Breast epithelium (tissue), 4 donors: ENCODE measurements at regions not wholly inside any gene's neighbourhood (a gene's known extent, or its start where the extent isn't known, plus 50 kb on each side); places are given as distances from the start of the nearest gene placed in this dataset.

ENCODE experiments used
- DNase-seq, 2 donors: peaks; one replicate each; pipeline ENCODE4 v3.0.0-alpha.2; 2019; ENCODE audit warnings: low spot score in 2 of 2
- H3K27ac ChIP-seq, 2 donors: fragments of 200-600 bp; sonication (generic) in 1 of 2; one replicate each; pipeline ENCODE4 v1.5.1; 2016 to 2019; ENCODE audit warnings: mild to moderate bottlenecking in 1 of 2
- H3K27me3 ChIP-seq, 2 donors: fragments of 200-600 bp; sonication (generic) in 1 of 2; one replicate each; pipeline versions ENCODE4 v1.5.1 to v1.6.0; 2017 to 2019; ENCODE audit warnings: control low read depth in 1 of 2, mild to moderate bottlenecking in 1 of 2
- H3K36me3 ChIP-seq: fragments of 200-600 bp; one replicate; pipeline ENCODE4 v1.5.1; 2019
- H3K4me1 ChIP-seq, 2 donors: fragments of 200-600 bp; sonication (generic); one replicate each; pipeline ENCODE4 v1.5.1; 2016 to 2019; ENCODE audit warnings: control low read depth in 1 of 2
- H3K4me3 ChIP-seq, 3 donors: fragments of 200-600 bp; sonication (generic); 1 replicate in 2 of 3; 2 replicates in 1 of 3; pipeline ENCODE4 v1.5.1; 2016 to 2019; ENCODE audit warnings: mild to moderate bottlenecking in 3 of 3, moderate library complexity in 2 of 3
- H3K9me3 ChIP-seq, 2 donors: fragments of 200-600 bp; sonication (generic) in 1 of 2; one replicate each; pipeline ENCODE4 v1.5.1; 2016 to 2019; ENCODE audit warnings: control low read depth in 1 of 2
- POLR2A ChIP-seq: fragments of 450-650 bp; IDR thresholded peaks from one replicate; pipeline ENCODE4 v1.6.1; 2016; ENCODE audit warnings: antibody characterized with exemption, mild to moderate bottlenecking, moderate library complexity
- POLR2AphosphoS5 ChIP-seq, 3 donors: sonication (generic); formaldehyde crosslinking; IDR thresholded peaks; one replicate each; pipeline ENCODE4 v1.6.1; 2017; ENCODE audit warnings: antibody characterized with exemption in 3 of 3
- intact Hi-C: fragments of 100-400 bp; cut with DNase I; formaldehyde crosslinking; loops from one replicate; pipeline ENCODE4 v1.15.1; 2023; ENCODE audit warnings: low total_unique reads
- TF ChIP-seq, protein P1 (sequence below), 3 donors: fragments of 450-650 bp; IDR thresholded peaks; one replicate each; pipeline ENCODE4 v1.5.1; 2016 to 2017; ENCODE audit warnings: antibody characterized with exemption in 3 of 3, mild to moderate bottlenecking in 3 of 3, moderate library complexity in 3 of 3

DNA sequence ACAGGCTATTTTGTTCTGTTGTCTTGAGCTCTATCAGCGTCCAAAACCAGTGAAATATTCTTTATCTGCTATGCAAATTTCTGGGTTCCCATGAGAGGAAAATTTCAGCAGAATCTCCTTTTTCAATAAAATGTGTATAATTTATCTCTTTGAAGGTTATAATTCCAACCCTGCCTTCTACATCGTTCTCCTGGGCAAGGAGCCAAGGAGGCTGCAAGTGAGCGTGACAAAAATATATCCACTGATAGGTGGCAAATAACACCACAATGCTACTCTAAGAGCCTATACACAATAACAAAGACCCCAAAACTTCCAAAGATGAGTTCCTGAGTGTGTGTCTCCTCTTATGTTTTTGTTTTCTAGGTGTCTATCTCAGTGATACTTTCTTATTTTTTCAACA lies 664.7 kb upstream of the SORCS1 start:
- TF ChIP-seq, protein P1, sequence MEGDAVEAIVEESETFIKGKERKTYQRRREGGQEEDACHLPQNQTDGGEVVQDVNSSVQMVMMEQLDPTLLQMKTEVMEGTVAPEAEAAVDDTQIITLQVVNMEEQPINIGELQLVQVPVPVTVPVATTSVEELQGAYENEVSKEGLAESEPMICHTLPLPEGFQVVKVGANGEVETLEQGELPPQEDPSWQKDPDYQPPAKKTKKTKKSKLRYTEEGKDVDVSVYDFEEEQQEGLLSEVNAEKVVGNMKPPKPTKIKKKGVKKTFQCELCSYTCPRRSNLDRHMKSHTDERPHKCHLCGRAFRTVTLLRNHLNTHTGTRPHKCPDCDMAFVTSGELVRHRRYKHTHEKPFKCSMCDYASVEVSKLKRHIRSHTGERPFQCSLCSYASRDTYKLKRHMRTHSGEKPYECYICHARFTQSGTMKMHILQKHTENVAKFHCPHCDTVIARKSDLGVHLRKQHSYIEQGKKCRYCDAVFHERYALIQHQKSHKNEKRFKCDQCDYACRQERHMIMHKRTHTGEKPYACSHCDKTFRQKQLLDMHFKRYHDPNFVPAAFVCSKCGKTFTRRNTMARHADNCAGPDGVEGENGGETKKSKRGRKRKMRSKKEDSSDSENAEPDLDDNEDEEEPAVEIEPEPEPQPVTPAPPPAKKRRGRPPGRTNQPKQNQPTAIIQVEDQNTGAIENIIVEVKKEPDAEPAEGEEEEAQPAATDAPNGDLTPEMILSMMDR (IDR thresholded peaks at IDR 0.05), result no peak
- intact Hi-C loops, result no loop called here
- Histone ChIP-seq H3K27me3 (no peaks in the 10 kb centered on the region), H3K9me3 (no peaks in the 10 kb centered on the region), H3K4me3 (no peak overlapping the region), H3K36me3 (no peaks in the 10 kb centered on the region), H3K27ac (no peak overlapping the region), H3K4me1 (no peaks in the 10 kb centered on the region)
- no peak for DNase-seq

DNA sequence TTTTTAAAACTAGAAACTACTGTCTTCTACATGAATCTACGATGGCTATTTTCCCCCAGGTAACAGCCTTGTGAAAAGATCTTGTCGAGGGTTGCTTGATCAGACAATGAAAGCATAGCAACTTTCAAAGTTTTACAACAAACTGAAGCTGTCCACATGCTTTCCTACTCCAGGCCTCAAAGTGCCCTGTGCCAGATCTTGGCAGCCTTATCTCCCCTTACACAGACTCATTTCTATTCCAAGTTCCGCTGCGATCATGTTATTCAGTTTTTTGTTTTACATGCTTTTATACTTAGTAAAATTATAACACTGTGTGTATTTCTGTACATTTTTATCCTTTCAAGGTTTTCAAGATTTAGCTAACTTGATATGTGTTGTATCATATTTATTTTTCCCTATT lies 661.7 kb upstream of the SORCS1 start:
- Histone ChIP-seq H3K27me3 (no peaks in the 10 kb centered on the region), H3K4me1 (no peaks in the 10 kb centered on the region), H3K27ac (no peak overlapping the region), H3K9me3 (no peaks in the 10 kb centered on the region), H3K4me3 (no peak overlapping the region), H3K36me3 (no peaks in the 10 kb centered on the region)
- intact Hi-C loops, result no loop called here
- DNase-seq, result no peak
- TF ChIP-seq, protein P1 (IDR thresholded peaks at IDR 0.05), result no peak
- TF ChIP-seq POLR2A, result no peak
- no peak for TF ChIP-seq POLR2AphosphoS5 (IDR thresholded peaks at IDR 0.05)

DNA sequence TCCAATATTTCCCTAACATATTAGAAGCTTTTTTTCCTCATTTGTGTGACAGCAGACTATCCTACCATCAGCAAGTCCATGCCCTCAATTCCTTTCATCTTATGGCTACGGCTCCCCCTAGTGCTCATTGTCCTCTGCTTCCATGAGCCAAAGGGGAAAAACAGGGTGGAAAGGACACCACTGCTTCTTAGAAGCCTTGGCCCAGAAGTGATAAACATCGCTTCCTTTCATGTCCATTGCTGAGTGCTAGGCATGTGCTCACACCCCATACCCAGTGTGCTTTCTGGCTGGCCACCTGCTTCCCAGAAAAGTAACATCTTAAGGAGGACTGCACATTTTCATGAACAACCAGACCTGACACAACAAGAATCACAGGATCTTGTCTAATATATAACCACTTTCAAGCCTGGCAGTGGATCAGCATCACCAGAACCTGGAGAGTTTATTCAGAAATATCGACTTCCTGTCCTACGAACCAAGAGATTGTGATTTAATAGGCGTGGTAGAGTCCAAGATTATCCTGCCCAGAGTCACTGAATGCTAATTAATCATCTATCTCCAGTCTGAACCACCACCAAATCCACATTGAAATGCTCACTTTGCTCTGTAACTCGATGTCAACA lies 650.5 kb upstream of the SORCS1 start:
- DNase-seq, result no peak
- H3K4me3 ChIP-seq, result no peak overlapping the region
- H3K4me1 ChIP-seq, result no peaks in the 10 kb centered on the region
- intact Hi-C loops, result no loop called here
- H3K27ac ChIP-seq, result no peak overlapping the region
- H3K9me3 ChIP-seq, result no peaks in the 10 kb centered on the region
- H3K27me3 ChIP-seq, result no peaks in the 10 kb centered on the region
- TF ChIP-seq, protein P1 (IDR thresholded peaks at IDR 0.05), result peak in 2 of 3 donors; percentile 33 to 50
- TF ChIP-seq POLR2A, result no peak
- peak in 1 of 3 donors; percentile 39 for TF ChIP-seq POLR2AphosphoS5 (IDR thresholded peaks at IDR 0.05)
- no peaks in the 10 kb centered on the region for H3K36me3 ChIP-seq

DNA sequence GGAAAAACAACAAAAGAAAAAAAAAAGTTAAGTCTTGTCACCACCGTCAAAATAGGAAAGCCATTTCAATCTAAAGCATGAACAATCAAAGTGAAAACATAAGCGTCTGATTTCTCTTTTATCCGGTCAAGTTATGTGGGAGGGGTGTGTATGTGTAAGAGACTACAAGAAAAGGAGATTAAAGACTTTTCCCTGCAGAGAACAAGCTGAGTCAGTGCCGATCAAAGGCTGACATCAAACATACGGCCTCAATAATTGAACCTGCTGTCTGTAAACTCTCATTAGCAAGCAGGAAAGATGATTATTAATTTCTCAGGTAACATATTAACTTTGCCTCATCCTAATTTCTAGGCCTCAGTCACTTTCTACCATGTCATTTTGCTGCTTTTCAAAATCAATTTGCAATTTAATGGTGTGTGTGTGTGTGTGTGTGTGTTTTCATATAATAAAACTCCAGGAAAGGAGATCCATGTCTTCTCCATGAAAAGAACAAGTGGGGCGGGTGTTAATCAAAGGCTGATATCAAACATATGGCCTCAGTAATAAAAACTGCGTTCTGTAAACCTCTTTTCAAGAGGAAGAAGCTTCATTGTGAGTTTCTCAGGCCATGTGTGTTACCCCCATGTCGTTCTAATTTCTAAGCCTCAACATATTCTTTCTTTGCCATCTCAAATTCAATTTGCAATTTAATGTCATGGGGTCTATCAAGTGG lies 649.1 kb upstream of the SORCS1 start:
- intact Hi-C loops, result no loop called here
- H3K27me3 ChIP-seq, result no peaks in the 10 kb centered on the region
- TF ChIP-seq, protein P1 (IDR thresholded peaks at IDR 0.05), result no peak
- TF ChIP-seq POLR2AphosphoS5 (IDR thresholded peaks at IDR 0.05) (no peak), POLR2A (no peak)
- no peaks in the 10 kb centered on the region for H3K36me3 ChIP-seq
- DNase-seq, result no peak
- no peak overlapping the region for H3K27ac ChIP-seq
- no peaks in the 10 kb centered on the region for H3K9me3 ChIP-seq
- no peaks in the 10 kb centered on the region for H3K4me1 ChIP-seq
- no peak overlapping the region for H3K4me3 ChIP-seq

DNA sequence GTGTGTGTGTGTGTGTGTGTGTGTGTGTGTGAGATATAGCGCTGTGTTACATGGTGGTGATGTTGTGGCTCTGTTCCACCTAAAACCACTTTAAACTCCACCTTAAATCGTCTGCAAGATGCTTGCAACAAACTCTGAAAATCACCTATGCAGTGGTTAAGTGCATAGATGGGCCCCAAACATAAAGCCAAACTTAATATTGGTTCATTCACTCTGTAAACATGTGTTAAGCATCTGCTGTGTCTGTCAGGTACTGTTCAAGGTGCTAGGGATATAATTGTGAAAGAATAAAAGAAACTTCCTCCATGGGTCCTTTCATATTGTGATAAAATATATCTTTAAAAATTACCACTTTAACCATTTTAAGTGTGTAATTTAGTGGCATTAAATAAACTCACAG lies 645.4 kb upstream of the SORCS1 start:
- Histone ChIP-seq H3K36me3 (no peaks in the 10 kb centered on the region), H3K27ac (no peak overlapping the region), H3K4me3 (no peak overlapping the region), H3K4me1 (no peaks in the 10 kb centered on the region), H3K9me3 (no peaks in the 10 kb centered on the region), H3K27me3 (no peaks in the 10 kb centered on the region)
- no peak for DNase-seq
- no peak for TF ChIP-seq POLR2AphosphoS5 (IDR thresholded peaks at IDR 0.05)
- no peak for TF ChIP-seq POLR2A
- TF ChIP-seq, protein P1 (IDR thresholded peaks at IDR 0.05), result no peak
- intact Hi-C loops, result no loop called here
